ENCODE measurements at regions not wholly inside any gene's neighbourhood (a gene's known extent, or its start where the extent isn't known, plus 50 kb on each side); places are given as distances from the start of the nearest gene placed in this dataset.

GRCh38 chr21:27196651-27197050 is 229.8 kb upstream of the ADAMTS5 start:
- Histone ChIP-seq H3K9me3 (ENCODE audit: control insufficient read depth, low read length) (no peaks in the 10 kb centered on the region), H3K4me3 (ENCODE audit: low read length) (no peak overlapping the region), H3K36me3 (ENCODE audit: control insufficient read depth, insufficient read depth, low read length) (no peaks in the 10 kb centered on the region), H3K27ac (ENCODE audit: low read depth, low read length) (no peak overlapping the region), H3K4me1 (ENCODE audit: control insufficient read depth, insufficient read depth, low read length) (no peaks in the 10 kb centered on the region), H3K27me3 (ENCODE audit: control insufficient read depth, insufficient read depth, low read length, poor library complexity, severe bottlenecking) (no peaks in the 10 kb centered on the region), H3K9ac (ENCODE audit: extremely low read depth, low read length, poor library complexity, severe bottlenecking) (no peak overlapping the region)
- WGBS, 2 experiments (ENCODE audit: insufficient coverage in 1 of 2, insufficient read length in 1 of 2), result 92% methylated on average over 3 of the region's 3 CpGs; no CpG with 5 or more reads in 1 of the 2 experiments
- no peaks in the 10 kb centered on the region for H3K4me1 Mint-ChIP-seq
- peaks cover 8% of the 10 kb centered on the region for H3K9me3 Mint-ChIP-seq
- no peak overlapping the region for H3K27ac Mint-ChIP-seq
- H3K4me3 Mint-ChIP-seq, result no peak overlapping the region
- no peak for TF ChIP-seq CTCF (conservative IDR thresholded peaks at IDR 0.05)
- H3K27me3 Mint-ChIP-seq (ENCODE audit: insufficient read depth), result no peaks in the 10 kb centered on the region
- no peak for DNase-seq
- H3K36me3 Mint-ChIP-seq (ENCODE audit: low read depth), result no peaks in the 10 kb centered on the region

- H3K36me3 ChIP-seq (ENCODE audit: control insufficient read depth, insufficient read depth, low read length), result no peaks in the 10 kb centered on the region
- DNase-seq, result no peak
- Mint-ChIP-seq H3K27me3 (ENCODE audit: insufficient read depth) (no peaks in the 10 kb centered on the region), H3K9me3 (peaks cover 8% of the 10 kb centered on the region), H3K4me3 (no peak overlapping the region), H3K36me3 (ENCODE audit: low read depth) (no peaks in the 10 kb centered on the region), H3K27ac (no peak overlapping the region), H3K4me1 (no peaks in the 10 kb centered on the region)
- no peak overlapping the region for H3K4me3 ChIP-seq (ENCODE audit: low read length)
- H3K27ac ChIP-seq (ENCODE audit: low read depth, low read length), result no peak overlapping the region
- no peak overlapping the region for H3K9ac ChIP-seq (ENCODE audit: extremely low read depth, low read length, poor library complexity, severe bottlenecking)
- 91% methylated on average over 2 of the region's 3 CpGs; no CpG with 5 or more reads in 1 of the 2 experiments for WGBS, 2 experiments (ENCODE audit: insufficient coverage in 1 of 2, insufficient read length in 1 of 2)
- no peak for TF ChIP-seq CTCF (conservative IDR thresholded peaks at IDR 0.05)
- H3K27me3 ChIP-seq (ENCODE audit: control insufficient read depth, insufficient read depth, low read length, poor library complexity, severe bottlenecking), result no peaks in the 10 kb centered on the region
- H3K4me1 ChIP-seq (ENCODE audit: control insufficient read depth, insufficient read depth, low read length), result no peaks in the 10 kb centered on the region
- no peaks in the 10 kb centered on the region for H3K9me3 ChIP-seq (ENCODE audit: control insufficient read depth, low read length)
Measured at GRCh38 chr21:27192281-27192949, 225.5 kb upstream of the ADAMTS5 start.

- no peaks in the 10 kb centered on the region for H3K9me3 ChIP-seq (ENCODE audit: control insufficient read depth, low read length)
- Mint-ChIP-seq H3K4me3 (no peak overlapping the region), H3K9me3 (peaks cover 8% of the 10 kb centered on the region), H3K4me1 (no peaks in the 10 kb centered on the region), H3K27ac (no peak overlapping the region), H3K27me3 (ENCODE audit: insufficient read depth) (no peaks in the 10 kb centered on the region), H3K36me3 (ENCODE audit: low read depth) (no peaks in the 10 kb centered on the region)
- no peak overlapping the region for H3K27ac ChIP-seq (ENCODE audit: low read depth, low read length)
- no peak for DNase-seq
- no peaks in the 10 kb centered on the region for H3K36me3 ChIP-seq (ENCODE audit: control insufficient read depth, insufficient read depth, low read length)
- H3K4me1 ChIP-seq (ENCODE audit: control insufficient read depth, insufficient read depth, low read length), result no peaks in the 10 kb centered on the region
- no peak overlapping the region for H3K9ac ChIP-seq (ENCODE audit: extremely low read depth, low read length, poor library complexity, severe bottlenecking)
- 85 to 100% methylated on average over 1 of the region's 1 CpG for WGBS, 2 experiments (ENCODE audit: insufficient coverage in 1 of 2, insufficient read length in 1 of 2)
- no peaks in the 10 kb centered on the region for H3K27me3 ChIP-seq (ENCODE audit: control insufficient read depth, insufficient read depth, low read length, poor library complexity, severe bottlenecking)
- TF ChIP-seq CTCF (conservative IDR thresholded peaks at IDR 0.05), result no peak
- no peak overlapping the region for H3K4me3 ChIP-seq (ENCODE audit: low read length)
Measured at GRCh38 chr21:27190601-27191000, 223.7 kb upstream of the ADAMTS5 start.

Data from endodermal cell (in vitro differentiated cells).